Activated CD4-positive, alpha-beta T cell treated with anti-CD3 and anti-CD28 coated beads for 4 hours (primary cell): ENCODE measurements at regions not wholly inside any gene's neighbourhood (a gene's known extent, or its start where the extent isn't known, plus 50 kb on each side); places are given as distances from the start of the nearest gene placed in this dataset.
"Not testable (repeated sequence)": the region's sequence is repeated elsewhere in the genome, so short reads cannot be mapped to it uniquely, and the experiment has no call there.

ENCODE experiments used
- DNase-seq, 2 donors: peaks; one replicate each; pipeline ENCODE4 v3.0.0-alpha.2; 2020

DNA sequence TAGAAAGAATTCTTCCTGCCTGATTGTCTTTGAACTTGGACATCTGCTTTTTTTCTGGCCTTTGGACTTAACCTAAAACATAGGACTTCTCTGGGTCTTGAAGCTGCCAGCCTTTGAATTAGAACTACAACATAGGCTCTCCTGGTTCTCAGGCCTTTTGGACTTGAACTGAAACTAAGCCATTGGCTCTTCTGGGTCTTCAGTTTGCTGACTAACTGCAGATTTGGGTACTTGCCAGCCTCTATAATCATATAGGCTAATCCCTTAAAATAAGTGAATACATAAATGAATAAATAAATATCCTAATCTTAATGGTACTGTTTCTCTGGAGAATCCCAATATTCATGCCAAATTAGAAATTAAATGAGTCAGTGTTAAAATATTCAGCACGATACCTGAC, 473.4 kb upstream of the PAPPA start:
- DNase-seq, result no peak

GRCh38 chr9:115681585-115681984, 472.0 kb upstream of the PAPPA start:
- no peak for DNase-seq

DNA sequence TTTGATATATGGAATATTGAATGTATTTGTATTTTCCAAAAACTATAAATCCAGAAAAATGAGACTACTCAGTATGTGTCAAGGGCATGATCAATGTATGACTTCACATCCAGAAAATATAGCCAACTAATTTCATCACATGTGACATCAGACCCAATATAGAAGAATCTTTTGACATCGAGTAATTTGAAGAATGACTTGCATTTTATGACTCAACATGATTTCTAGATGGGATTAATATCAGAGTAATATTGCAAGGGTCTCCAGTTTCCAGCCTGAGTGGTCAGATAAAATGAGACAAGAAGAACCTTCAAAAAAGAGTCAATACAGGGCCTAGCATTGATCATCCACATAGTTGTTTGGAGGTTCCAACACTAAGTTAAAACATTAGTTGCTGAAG, 467.5 kb upstream of the PAPPA start:
- DNase-seq, result no peak

GRCh38 chr9:115687356-115687755, 466.2 kb upstream of the PAPPA start:
- no peak for DNase-seq

DNA sequence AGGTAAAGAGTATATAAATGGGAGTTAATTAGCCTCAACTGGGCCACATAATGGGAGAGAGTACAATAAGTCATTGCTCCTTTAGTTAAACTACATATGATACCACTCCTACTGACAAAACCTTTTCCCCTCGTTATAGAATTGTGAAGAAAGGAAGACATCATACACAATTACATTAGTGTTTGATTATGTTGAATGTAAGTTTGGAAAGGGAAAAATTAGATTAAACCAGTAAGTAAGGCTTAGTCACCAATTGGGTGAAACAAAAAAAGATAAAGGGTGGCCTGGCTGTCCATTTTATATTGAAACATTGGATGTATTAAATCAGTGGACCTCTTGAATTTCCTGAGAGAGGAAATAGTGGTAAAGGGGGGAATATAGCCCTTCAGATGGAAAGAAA, 464.3 kb upstream of the PAPPA start:
- DNase-seq, result no peak

GRCh38 chr9:115690786-115691496, 462.6 kb upstream of the PAPPA start:
- DNase-seq, result no peak

DNA sequence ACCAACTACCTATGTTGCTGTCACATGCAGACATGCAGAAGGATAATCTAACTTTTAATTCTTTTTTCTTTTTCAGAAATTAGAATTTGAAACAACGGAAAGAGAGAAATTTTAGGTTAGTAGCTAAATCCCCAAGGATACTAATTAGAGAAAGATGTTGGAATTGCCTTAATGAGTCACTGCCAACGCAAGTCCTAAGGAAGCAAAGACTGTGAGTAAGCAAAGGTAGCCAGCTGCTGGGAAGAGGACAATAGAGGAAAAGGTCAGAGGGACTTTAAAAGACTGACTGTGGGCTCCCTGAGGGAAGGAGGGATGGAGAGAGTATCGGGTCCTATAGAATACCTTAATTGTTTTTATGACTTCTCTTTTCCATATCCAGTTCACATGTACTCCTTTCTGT, 461.9 kb upstream of the PAPPA start:
- no peak for DNase-seq

DNA sequence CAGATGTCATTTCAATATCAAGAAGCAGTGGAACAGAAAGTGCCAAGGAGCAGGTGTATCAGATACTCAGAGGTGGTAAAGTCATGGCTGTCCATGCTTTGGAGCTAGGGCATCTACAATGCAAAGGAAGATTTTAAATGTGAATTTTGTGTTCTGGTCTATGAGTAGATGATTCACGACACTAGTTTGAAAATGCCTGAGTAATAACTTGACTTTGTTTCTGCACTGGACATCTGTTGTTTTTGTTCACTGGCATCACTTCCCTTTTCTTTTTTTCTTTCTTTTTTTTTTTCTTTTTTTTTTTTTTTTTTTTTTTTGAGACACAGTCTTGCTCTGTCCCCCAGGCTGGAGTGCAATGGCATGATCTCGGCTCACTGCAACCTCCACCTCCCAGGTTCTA, 460.7 kb upstream of the PAPPA start:
- DNase-seq, result not testable (repeated sequence)

DNA sequence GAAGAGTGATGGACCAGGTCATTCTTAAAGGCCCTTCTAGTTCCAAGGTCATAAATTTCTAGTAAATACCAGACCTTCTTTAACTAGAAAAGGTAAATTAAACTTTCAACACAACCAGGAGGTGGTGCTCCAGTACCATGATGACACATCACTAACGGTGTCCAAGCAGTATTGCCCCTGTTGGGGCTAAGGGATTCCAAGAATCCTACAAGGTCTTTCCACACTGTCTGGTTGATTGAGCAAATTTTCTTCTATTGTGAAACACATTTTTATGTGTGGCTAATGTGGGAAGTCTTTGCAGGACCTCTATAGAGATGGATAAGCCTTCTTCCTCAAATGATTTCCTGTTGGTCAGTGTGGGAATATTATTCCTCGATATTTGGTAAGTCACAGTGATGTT, 459.6 kb upstream of the PAPPA start:
- no peak for DNase-seq

GRCh38 chr9:115694991-115695390, 458.6 kb upstream of the PAPPA start:
- no peak for DNase-seq

DNA sequence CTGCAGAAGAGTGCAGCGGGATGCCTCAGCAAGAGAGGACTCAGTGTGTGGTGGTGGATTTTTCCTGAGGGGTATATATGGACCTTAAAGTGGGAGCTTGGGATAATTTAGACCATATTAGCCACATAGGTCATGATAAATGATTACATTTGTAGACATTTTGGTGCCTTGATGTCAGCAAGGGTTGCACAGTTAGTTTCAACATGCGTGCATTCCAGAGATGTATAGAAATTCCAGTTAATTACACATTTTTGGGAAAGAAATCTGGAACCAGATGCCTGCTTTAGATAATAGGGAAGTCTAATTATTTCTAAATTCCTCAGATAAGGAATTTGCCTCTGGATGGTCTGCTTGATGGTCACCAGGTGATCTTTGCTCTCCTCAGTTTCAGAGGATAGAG, 440.6 kb upstream of the PAPPA start:
- DNase-seq, result no peak

- no peak for DNase-seq
Observed at GRCh38 chr9:115715666-115716065, 437.9 kb upstream of the PAPPA start.

DNA sequence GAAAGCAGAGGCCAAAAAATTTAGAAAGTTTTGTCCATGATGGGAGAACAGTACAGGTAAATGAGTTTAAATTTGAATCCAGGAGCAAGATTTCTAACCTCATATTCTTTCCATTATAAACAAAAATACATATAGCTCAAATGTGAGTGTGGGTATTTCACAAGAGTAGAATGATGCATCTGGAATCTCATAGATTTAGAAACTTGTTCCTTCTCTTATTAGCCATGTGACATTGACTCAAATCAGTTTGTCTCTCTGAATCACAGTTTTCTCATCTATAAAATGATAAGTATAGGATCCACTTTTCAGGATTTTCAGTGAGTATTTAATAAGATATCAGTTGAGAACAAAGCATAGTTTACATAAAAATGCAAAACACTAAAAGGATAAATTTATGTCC, 436.3 kb upstream of the PAPPA start:
- no peak for DNase-seq

DNA sequence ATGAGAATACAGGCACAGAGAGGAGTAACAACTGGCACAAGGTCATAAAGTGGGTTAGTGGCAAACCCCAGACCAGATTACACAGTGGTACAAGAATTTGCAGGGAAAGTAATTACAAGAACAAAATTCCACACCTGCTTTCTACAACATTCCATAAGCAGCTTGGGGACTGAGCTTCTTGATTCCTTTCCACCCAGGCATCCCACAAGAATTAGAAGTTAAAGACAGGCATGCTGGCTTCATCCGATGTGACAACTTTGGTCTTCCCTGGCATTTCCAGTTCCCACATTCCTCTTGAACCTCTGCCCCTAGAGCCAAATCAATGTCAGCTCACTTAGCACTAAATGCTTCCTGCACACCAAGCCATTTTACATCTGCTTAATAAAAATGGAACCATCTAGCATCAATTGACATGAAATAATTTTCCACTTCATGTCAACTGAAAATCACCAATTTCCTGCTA, 435.8 kb upstream of the PAPPA start:
- no peak for DNase-seq

DNA sequence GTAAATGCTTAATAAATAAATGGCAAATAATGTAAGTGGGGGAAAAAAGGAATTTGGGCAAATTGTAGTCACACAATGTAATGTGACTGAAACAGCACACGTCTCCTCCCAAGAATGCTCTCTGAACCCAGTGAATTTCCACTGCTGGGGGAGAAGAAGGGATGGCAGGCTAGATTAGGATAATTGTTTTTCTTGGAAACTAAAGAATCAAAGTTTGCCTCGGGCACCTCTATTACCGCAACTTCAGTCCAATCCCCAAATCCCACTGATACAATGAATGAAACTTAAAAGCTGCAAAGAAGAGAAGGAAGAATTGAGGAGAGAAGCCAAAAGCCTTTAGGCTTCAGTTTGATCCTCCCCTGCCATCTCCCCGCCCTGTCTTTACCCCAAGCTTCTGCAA, 423.2 kb upstream of the PAPPA start:
- no peak for DNase-seq

DNA sequence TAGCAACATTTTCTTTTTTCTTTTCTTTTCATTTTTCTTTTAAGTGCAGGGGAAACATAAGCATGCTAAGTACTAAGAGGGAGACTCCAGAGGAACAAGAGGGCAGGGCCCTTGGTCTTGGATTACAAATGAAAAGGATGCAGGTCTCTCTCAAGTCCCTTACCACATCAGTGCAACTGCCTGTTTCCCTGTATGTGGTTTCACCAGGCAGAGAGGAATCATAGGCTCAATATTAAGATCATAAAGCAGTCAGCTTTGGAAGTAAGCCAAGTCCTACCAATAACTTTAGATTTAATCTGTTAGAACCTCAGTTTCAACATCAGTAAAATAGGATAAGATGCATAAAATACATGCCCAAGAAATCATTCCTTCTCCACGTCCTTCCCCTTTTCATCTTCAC, 422.7 kb upstream of the PAPPA start:
- no peak for DNase-seq

DNA sequence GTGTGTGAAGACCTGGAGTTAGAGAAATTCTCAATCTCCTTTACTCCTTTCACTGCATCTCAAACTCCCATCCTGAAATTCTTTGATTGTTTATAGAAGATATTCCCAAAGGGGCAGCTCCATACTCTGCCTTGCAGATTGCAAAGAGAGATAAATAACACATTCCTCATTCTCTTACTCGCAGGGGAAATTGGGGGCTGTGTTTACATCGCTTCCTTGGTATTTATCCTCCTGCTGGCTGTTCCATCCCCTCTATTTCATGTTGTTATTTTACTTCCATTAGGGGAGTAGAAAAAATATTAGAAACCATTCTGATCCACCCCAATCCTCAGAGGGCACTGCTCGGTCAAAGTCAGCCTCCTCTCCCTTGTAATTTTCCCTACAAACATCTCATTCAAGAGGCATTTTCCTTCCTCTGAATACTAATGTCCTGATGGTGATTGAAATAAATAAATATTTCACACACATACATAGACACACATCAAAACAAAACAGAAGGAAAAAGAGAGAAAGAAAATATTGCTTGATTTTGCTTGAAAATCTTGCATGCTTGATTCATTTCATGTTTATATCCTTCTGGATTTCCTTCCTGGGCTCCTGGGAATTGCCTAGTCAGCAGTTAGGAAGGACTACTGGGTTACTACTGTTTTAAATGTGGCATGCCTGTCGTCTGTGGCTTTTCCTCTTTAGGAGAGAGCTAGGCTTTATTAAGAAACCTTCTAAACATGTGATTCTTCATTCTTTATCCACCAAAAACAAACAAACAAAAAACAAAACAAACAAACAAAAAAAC, 420.1 kb upstream of the PAPPA start:
- no peak for DNase-seq

- no peak for DNase-seq
Observed at GRCh38 chr9:115739096-115739875, 414.3 kb upstream of the PAPPA start.

DNA sequence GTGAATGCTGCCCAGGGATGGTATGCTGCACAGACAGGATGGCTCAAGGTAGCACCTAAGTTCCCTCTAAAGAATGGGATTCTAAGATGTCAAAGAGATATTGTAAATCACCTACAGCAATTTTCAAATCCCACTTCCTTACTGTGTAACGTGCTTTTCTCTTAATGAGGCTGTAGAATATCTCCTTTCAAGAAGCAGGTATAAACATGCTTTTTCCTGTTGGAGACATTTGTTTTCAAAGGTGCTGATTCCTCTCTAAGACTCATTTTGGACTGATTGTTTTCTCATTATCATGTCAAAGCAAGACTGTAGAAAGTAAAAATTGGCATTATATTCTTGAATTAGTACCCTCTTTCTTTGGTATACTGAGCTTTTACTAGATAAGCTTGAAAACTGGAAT, 412.6 kb upstream of the PAPPA start:
- DNase-seq, result no peak

DNA sequence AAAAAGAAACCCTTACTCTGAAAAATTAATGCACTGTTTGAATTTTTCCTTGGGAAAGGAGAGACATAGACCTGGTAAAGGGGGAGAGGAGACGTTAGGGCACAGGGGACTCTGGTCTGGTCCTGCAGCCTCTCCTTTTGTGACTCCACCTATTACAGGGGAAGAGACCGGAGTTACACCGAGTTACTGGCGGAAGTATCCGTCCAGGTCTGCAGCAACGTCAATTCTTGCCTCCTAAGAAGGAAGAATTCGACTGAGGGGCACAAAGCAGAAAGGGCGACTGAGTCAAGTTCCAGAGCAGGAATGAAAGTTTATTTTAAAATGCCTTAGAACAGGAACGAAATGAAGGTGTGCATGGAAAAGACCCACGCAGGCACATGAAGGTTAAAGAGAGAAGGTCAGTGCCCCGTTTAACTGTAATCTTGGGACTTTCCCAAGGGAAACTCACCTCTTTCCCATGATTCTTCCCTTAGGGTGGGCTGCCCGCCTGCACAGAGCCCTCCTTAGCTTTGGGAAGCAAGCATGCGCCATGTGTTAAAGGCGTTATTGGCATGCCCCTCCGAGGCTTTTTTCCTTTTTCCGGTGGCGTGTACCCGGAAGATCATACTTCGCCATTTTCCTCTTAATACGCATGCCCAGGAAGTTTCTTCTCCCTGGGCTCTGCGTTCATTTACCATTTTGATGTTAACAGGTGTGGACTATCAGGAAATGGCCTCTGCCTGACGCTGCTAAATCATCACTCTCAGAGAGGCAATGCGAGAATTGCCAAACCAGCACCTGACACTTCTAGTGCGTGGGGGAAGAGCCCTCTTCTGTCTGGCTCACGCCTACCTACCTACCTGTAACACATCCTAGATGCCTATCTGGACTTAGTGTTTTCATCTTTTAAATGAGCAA, 409.6 kb upstream of the PAPPA start:
- no peak for DNase-seq

DNA sequence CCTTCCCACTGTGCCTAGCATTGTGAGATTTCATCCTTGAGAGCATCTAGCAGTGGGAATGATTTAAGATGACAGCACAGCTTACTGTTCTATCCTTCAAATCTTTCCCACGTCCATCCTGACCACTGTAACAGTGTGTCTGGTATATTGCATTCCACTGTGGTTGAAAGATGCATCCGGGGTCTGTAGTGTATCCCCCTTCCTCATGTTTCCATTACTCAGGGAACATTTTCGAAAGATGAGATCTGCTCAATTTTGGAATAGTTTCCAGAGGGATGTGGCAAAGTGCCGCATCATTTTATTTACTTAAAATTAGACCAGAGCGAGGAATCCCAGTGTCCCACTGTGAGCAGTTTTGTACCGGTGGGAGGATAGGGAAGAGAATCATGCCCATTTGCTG, 407.1 kb upstream of the PAPPA start:
- DNase-seq, result no peak

GRCh38 chr9:115747731-115748130, 405.9 kb upstream of the PAPPA start:
- no peak for DNase-seq

GRCh38 chr9:115756736-115757135, 396.9 kb upstream of the PAPPA start:
- DNase-seq, result no peak
